ENCODE measurements at regions not wholly inside any gene's neighbourhood (a gene's known extent, or its start where the extent isn't known, plus 50 kb on each side); places are given as distances from the start of the nearest gene placed in this dataset.

- TF ChIP-seq POLR2A (IDR thresholded peaks at IDR 0.05; ENCODE audit: low read length): no peak
- no peak for TF ChIP-seq GATA1 (IDR thresholded peaks at IDR 0.05; ENCODE audit: low read depth, low read length)
These were observed 155.6 kb downstream of the GOLGA6L4 start for GRCh38 chr15:84391191-84391590.

Measured in erythroblast (primary cell).